GM21723 (cell line): ENCODE measurements at regions not wholly inside any gene's neighbourhood (a gene's known extent, or its start where the extent isn't known, plus 50 kb on each side); places are given as distances from the start of the nearest gene placed in this dataset.

Source experiments
- ATAC-seq: cut with Tn5 transposase; IDR thresholded peaks from one replicate; pipeline ENCODE4 v1.9.1; 2021; ENCODE audit warnings: mild to moderate bottlenecking, moderate library complexity; ENCODE audit not compliant: unreplicated experiment

DNA sequence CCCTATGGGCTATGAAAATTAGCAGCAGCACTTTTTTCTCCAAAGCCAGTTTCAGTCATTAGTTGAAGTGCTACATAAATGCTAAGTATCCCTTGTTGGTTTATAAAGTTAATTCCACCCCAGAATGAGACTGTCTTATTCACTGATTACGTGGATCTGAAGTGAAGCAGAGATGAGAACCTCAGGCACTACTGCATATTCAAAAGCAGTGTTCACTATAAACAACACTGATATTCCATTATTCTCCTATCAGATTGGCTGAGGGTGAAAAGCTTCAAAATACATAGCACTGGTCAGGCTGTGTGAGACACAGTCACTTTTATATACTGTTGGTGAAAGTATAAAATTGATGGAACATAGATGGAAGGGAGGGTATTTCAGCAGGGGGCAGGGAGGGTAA is 395.7 kb upstream of the RARB start:
- no peak for ATAC-seq

DNA sequence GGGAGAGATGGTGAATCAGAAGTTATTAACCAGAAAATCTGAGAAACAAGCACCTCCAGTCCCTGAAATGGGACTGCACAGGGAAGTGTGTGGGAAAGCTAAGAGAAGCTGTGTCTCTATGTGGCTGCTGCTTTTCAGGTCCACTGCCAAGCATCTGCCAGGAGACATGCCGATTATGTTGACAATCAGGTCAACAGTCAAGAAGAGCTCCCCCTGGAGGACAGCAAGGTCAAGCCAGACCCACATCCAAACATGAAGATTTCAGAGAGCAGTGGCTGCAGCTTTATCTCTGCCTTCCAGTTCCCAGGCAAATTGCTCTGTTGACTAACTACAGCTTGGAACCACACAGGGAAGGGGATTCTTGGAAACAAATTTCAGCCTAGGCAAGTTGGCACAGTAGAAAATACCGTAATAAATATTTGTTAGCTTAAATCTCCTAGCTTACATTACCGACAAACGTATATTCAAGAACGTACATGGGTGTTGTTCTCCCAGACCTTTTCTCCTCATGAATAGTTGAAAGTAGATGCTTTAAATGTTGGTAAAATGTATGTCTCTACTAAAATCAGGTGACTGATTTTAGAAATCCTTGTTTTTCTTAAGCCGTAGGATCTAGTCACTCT is 394.5 kb upstream of the RARB start:
- peak; percentile 73 for ATAC-seq

DNA sequence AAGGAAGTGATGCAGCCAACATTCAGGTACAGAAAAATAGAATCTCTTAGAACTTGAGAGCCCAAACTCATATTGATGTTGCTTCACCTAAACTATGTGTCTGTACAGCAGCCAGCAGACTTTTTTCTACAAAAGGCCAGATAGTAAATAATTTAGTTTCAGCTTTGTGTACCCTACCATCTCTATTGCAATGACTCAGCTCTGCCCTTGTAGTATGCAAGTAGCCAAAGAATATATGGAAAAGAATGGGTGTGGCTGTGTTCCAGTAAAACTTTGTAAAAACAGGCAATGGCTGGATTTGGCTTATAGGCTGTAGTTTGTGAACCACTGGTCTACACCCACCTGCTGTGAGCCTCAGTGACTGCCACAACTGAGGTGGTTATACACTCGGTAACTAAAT is 392.5 kb upstream of the RARB start:
- no peak for ATAC-seq

GRCh38 chr3:25036633-25037032 is 391.4 kb upstream of the RARB start:
- ATAC-seq, result no peak

- ATAC-seq, result no peak
Observed at GRCh38 chr3:25037049-25037547, 391.0 kb upstream of the RARB start.

- ATAC-seq, result no peak
Observed at GRCh38 chr3:25038271-25038670, 389.8 kb upstream of the RARB start.

DNA sequence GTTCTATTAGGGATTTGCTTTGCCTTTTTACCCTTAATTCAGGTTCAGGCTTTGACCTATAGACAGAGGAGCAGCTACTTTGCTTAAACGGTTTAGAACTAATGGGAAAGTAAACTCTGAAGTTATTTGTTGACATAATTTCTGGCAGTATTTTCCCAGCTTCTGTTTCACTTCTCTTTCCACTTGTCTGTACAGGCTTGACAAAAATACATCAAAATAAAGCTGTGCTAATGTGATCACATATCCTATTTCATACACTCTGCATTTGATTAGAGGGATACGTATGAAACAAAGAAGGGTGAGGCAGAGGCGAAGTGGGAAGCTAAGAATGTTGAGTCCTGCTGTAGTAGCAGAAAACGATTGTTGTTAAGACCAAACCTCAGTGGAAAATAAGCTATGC is 389.1 kb upstream of the RARB start:
- ATAC-seq, result no peak

DNA sequence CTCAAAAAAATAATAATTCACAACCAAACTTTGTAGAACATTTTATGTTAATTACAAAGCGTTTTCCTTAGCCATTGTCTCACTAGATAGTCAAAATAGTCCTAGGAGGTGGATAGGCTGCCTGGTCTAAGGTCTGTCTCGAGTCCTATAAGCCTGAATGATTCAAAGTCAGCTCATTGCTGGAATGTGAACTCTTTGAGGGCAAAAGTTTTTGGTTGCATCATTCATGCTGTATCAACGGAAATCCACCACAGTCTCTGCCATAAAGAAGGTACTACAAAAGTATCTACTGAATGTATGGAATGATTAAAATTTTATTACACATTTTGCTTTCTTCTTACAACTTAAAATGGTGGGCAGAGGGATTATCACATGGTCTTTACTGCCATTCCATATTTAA is 387.3 kb upstream of the RARB start:
- no peak for ATAC-seq

- ATAC-seq, result no peak
Observed at GRCh38 chr3:25041871-25042584, 386.0 kb upstream of the RARB start.

DNA sequence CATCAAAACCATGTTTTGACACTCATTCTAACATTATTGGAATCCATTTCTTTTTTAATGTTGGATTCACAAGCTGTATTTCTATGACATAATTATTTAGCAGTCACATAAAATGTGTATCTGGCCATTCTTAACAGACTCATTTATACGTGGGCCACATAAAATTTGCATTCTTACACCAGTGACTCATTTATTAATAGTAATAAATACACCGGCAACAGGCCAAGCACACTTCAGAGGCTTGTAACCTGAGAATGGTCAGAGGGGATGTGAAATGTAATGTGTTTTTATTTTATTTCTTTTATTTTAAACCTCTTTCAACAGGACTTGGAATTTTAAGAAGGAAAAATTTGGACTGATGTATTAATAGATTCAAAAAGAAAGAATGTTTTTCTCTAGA is 384.9 kb upstream of the RARB start:
- ATAC-seq, result no peak

DNA sequence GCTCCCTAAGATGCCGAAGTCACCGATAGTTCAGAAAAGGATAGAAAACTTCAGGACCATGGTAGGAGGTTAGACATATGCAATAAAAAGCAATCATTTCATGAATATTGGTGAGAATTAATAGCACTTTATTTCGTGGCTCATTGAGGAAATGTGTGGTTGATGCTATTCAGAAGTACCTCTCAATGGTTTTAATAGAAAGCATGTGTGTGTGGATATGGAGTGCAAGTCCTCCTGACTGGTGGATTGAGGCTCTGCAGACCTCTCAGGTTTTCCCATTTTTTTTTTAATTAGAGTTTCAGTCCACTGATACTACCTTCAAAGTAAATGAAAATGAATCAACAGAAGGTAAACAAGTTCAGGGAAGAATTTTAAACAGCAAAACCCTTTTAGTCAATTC is 384.3 kb upstream of the RARB start:
- no peak for ATAC-seq

- ATAC-seq, result no peak
Observed at GRCh38 chr3:25044762-25045710, 383.0 kb upstream of the RARB start.

DNA sequence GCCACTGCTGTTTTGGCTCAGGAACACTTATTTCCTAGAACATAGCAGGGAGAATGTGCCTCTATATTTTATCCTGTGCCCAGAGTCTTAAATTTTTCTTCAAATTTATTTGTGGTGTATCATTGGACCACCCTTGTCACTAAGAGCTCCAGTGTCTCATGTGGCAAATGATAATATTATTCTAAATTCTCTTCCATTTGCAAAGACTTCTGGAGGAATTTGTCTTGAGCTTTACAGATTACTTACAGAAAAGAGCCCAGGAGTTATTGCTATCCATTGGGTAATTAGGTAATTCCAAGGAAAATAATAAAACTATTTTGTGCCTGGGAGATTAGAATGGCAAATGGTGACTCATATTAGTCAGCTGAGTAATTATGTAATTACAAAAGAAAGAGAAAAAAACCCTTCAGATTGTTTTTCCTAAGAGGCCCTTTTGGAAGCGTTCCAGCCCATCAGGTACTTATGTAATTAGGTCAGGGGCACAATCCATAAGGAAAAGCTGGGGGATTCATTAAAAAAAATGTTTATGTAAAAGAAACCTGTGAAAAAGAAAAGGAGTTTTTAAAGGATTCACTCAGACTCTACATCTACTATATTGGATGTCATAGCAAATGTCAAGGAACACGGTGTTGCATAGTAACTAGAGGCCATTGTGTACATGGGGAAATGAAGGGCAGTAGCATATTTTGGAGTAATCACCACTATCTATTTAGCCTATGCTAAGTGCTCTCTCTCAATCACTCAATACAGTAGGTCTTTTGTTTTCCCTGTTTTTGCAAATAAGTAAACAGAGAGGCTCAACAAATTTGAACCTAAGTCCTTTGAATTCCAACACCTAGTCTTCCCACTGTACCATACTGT is 380.9 kb upstream of the RARB start:
- no peak for ATAC-seq

DNA sequence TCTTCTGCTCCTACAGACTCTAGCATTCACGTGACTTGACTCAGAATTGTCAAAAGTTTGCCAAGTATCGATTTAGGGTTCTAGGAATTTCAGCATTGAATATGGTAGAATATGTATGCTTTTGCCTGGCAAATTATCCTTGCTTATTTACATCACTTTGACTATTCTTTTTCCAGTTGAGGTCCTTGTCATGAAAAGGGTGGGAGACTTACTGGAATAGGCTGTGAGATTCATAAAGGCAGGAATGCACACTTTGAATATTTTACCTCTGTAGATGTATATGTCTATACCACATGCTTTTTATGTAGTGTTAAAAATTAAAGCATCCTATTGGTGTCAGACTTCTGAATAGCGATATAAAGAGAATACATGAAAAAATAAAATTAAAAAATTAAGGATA is 378.8 kb upstream of the RARB start:
- no peak for ATAC-seq

GRCh38 chr3:25053360-25053759 is 374.7 kb upstream of the RARB start:
- ATAC-seq, result no peak

DNA sequence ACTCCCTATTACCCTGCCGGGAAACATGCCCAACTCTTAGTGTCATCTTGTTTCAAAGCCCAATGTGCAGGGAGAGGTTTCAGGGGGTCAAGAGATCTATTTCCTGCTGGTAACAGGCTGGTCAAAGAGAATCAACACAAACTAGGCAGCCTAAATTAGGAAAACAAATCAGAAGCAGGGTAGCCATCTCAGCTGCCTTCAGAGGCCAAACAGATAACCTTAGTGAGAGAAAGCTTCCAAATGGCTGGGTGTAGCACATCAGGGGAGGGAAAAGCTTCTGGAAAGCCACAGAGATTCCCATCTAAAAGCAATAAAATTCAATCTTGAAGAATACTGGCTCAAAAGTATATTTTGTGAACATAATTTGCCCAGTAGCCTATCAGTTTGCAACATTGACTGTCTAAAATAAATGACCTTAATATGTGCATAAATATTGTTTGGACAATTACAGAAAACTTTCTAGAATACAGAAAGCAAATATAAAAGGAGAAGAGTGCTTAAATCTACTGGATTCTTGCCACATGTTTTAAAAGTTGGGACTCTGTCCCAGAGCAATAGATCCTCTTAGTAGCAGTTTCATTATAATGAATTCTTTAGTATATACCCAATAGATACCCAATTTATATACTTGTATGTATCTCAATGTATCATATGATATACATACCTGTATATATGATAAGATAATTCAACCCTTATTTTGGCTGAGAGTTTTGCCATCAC is 371.9 kb upstream of the RARB start:
- no peak for ATAC-seq

GRCh38 chr3:25056803-25057351 is 371.2 kb upstream of the RARB start:
- no peak for ATAC-seq

DNA sequence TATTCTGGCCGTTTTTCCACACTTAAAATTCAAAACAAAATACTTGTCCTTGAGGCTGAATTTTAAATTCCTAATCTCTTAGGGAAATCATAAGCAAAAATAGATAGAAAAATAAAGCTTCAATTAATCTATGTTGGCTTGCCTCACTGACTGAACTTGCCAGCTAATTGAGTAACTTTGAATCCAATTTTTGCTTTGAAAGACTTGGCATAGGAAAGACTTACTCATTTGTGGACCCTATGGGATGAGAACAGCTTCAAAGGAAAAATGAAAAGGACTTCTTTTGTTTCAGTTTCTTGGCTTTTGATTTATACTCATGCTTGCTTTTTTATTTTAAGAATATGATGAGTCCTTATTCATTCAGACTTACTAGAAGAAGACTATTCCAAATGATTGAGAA is 370.7 kb upstream of the RARB start:
- ATAC-seq, result no peak

DNA sequence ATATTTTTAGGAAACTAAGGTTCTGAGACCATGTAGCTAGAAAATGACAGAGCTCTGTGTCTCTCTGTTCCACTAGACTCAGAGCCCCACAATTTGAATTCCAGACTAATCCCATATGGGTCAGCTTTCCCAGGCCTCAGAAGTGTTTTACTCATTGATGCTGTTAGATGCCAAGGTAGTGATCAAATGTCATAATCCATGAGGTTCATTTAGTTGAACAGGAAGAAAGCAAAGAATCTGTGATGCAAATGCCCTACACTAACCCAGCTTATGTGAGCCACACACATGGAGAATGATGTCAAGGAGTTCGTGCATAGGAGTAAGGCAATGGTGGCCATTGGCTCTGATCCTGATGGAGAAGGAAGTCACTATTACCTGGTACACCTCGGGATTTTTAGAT is 363.4 kb upstream of the RARB start:
- ATAC-seq, result no peak

- ATAC-seq, result no peak
Observed at GRCh38 chr3:25069970-25070369, 358.1 kb upstream of the RARB start.
